ENCODE measurements at regions not wholly inside any gene's neighbourhood (a gene's known extent, or its start where the extent isn't known, plus 50 kb on each side); places are given as distances from the start of the nearest gene placed in this dataset.

DNA sequence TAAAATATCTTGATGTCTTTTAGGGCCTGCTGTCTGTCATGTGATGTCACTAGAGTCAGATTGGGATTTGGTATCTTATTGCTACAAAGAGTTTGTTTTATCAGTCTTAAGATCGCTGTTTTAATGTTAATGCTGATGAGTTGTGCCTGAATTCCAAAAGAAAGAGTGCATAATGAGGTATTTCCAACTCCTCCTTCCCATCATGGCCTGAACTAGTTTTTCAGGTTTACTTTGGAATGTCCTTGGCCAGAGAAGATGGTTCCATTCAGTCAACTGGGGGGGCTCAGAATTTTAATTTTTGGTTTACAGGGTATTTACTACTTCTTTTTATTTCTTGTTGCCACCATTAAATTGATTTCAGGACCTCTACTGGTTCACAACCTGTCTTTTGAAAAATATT is 74.3 kb upstream of the MARCHF11 start:
- TF ChIP-seq ZBTB37 (CRISPR knock-in tag; IDR thresholded peaks at IDR 0.05) (no peak), ZNF280D (CRISPR knock-in tag; IDR thresholded peaks at IDR 0.05) (no peak), IRF2 (CRISPR knock-in tag; IDR thresholded peaks at IDR 0.05) (no peak), RELA (CRISPR knock-in tag; IDR thresholded peaks at IDR 0.05) (no peak), HDAC6 (IDR thresholded peaks at IDR 0.05; ENCODE audit: low read depth, low read length) (no peak), POLR2A (IDR thresholded peaks at IDR 0.05; ENCODE audit: insufficient read depth in 1 of 2, low read depth in 2 of 2, low read length in 2 of 2) (no peak), CBX5 (CRISPR knock-in tag; IDR thresholded peaks at IDR 0.05; ENCODE audit: borderline replicate concordance) (no peak), ZNF776 (CRISPR knock-in tag; IDR thresholded peaks at IDR 0.05) (no peak), YEATS2 (CRISPR knock-in tag; IDR thresholded peaks at IDR 0.05; ENCODE audit: borderline replicate concordance) (no peak), E2F5 (CRISPR knock-in tag; conservative IDR thresholded peaks at IDR 0.05) (no peak), ZNF354B (CRISPR knock-in tag; IDR thresholded peaks at IDR 0.05) (no peak), ZFP36 (IDR thresholded peaks at IDR 0.05; ENCODE audit: borderline replicate concordance, low read depth, low read length, partially characterized antibody) (no peak)
- TF ChIP-seq, protein P1, sequence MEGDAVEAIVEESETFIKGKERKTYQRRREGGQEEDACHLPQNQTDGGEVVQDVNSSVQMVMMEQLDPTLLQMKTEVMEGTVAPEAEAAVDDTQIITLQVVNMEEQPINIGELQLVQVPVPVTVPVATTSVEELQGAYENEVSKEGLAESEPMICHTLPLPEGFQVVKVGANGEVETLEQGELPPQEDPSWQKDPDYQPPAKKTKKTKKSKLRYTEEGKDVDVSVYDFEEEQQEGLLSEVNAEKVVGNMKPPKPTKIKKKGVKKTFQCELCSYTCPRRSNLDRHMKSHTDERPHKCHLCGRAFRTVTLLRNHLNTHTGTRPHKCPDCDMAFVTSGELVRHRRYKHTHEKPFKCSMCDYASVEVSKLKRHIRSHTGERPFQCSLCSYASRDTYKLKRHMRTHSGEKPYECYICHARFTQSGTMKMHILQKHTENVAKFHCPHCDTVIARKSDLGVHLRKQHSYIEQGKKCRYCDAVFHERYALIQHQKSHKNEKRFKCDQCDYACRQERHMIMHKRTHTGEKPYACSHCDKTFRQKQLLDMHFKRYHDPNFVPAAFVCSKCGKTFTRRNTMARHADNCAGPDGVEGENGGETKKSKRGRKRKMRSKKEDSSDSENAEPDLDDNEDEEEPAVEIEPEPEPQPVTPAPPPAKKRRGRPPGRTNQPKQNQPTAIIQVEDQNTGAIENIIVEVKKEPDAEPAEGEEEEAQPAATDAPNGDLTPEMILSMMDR (CRISPR knock-in tag; IDR thresholded peaks at IDR 0.05): no peak
- TF ChIP-seq, protein P2, sequence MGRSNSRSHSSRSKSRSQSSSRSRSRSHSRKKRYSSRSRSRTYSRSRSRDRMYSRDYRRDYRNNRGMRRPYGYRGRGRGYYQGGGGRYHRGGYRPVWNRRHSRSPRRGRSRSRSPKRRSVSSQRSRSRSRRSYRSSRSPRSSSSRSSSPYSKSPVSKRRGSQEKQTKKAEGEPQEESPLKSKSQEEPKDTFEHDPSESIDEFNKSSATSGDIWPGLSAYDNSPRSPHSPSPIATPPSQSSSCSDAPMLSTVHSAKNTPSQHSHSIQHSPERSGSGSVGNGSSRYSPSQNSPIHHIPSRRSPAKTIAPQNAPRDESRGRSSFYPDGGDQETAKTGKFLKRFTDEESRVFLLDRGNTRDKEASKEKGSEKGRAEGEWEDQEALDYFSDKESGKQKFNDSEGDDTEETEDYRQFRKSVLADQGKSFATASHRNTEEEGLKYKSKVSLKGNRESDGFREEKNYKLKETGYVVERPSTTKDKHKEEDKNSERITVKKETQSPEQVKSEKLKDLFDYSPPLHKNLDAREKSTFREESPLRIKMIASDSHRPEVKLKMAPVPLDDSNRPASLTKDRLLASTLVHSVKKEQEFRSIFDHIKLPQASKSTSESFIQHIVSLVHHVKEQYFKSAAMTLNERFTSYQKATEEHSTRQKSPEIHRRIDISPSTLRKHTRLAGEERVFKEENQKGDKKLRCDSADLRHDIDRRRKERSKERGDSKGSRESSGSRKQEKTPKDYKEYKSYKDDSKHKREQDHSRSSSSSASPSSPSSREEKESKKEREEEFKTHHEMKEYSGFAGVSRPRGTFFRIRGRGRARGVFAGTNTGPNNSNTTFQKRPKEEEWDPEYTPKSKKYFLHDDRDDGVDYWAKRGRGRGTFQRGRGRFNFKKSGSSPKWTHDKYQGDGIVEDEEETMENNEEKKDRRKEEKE (IDR thresholded peaks at IDR 0.05): no peak
